Stromal cell of bone marrow (primary cell): ENCODE measurements at regions not wholly inside any gene's neighbourhood (a gene's known extent, or its start where the extent isn't known, plus 50 kb on each side); places are given as distances from the start of the nearest gene placed in this dataset.
"Not testable (repeated sequence)": the region's sequence is repeated elsewhere in the genome, so short reads cannot be mapped to it uniquely, and the experiment has no call there.

Experiments
- DNase-seq: peaks from one replicate; pipeline ENCODE4 v3.0.0-alpha.2; 2012; ENCODE audit warnings: low read depth

DNA sequence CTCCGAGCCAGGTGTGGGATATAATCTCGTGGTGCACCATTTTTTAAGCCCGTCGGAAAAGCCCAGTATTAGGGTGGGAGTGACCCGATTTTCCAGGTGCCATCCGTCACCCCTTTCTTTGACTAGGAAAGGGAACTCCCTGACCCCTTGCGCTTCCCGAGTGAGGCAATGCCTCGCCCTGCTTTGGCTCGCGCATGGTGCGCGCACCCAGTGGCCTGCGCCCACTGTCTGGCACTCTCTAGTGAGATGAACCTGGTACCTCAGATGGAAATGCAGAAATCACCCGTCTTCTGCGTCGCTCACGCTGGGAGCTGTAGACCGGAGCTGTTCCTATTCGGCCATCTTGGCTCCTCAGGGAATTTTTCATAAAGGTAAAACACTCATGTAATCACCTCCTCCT is 63.9 kb downstream of the RWDD3 start:
- DNase-seq, result not testable (repeated sequence)

DNA sequence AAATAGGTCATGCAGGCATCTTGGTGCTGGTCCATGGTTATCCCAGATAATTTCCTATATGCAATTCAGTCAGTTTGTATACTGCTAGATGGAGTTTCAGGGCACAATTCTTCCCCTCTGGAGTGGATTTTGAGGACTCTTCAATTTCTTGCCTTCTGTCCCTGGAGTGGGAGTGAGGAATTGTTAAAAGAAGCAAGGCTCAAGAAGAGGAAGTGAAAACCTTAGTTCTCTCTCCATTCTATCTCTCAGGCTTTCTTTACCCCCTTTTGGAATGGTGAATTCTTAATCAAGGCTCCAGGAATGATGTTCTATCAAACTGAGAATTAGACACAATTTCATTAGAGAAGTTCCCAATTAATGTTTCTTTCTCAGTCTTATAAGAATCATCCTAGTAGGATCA is 67.1 kb downstream of the RWDD3 start:
- no peak for DNase-seq

DNA sequence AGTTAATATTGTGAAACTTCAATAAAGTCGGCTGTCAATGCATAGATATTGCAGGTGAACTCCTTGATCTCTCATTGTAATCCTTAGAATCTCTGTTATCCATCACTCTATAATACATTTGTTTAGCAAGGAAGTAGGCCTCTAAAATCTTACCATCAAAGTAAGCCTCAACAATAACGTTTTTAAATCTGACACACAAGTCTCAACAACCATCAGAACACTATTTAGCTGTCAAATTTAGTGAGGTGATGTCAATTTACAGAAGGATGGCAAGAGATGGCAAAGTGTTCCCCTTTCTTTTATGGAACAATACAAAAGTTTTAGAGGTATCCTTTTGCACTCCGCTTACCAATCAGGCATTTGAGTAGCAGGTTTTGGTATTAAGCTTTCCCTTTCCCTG is 67.6 kb downstream of the RWDD3 start:
- DNase-seq, result no peak

DNA sequence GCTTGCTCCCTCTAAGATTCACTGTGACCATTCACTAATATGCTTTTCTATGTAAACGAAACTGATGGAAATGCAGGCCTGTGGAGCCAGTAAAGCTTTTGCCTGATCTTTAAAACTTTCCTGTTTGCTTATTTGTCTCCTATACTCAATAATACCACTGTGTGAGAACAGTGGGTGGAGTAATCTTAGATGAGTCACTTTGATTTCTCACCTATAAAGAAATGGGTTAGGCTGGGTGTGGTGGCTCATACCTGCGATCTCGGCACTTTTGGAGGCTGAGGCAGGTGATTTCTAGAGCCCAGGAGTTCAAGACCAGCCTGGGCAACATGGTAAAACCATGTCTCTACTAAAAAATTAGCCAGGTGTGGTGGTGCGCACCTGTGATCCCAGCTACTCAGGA is 70.8 kb downstream of the RWDD3 start:
- DNase-seq, result no peak

DNA sequence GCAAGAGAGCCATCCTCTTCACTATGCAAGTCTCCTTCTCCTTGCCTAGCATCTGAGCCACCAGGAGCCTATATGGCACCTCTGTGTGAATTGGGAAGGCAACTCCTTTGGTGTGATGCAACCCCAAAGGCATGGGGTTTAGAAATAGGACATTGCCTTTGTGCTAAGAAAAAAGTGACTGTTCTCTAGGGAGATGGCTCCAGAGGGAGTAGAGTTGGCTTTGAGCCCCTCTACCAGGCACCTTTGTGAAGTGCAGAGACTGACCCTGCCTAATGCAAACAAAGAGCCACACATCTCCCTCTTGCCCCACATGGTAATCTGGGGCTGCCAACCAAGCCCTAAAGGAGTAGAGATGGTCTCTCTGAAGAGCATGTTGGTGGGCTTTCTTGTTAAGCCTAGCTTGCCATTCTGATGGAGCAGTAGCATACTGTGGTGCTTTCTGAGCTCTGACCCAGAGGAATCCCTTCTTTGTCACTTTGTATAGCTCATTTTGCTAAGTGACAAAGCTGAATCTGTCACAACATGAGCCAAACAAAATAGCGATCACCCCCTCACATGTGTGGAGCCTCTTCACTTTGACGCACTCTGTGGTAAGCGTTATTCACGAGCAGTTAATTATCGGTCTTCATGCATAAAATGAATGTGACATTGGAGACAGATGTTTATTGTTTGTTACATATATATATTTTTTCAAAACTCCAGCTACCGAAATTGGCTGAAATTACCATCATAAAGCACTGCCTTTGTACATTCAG is 74.4 kb downstream of the RWDD3 start:
- no peak for DNase-seq

DNA sequence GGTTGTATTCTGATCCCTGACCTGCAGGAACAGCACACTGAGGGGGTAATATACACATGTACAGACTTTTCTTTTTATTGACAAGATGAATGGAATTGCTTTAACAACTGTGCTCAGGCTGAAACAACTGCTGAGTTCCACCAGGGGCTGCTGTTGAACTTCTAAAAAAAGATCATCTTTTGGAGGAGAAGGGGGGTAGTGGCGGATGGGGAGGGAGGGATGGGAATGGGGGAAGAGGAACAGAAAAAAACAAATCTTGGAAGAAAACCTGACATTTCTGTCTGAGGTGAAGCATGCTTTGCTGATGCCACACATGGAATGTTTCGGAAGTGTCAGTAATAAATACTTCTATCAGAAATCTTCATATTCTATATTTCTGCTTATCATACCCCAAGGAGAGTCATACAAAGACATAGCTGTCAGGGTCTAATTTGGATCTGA is 75.0 kb downstream of the RWDD3 start:
- DNase-seq, result peak; percentile 21

DNA sequence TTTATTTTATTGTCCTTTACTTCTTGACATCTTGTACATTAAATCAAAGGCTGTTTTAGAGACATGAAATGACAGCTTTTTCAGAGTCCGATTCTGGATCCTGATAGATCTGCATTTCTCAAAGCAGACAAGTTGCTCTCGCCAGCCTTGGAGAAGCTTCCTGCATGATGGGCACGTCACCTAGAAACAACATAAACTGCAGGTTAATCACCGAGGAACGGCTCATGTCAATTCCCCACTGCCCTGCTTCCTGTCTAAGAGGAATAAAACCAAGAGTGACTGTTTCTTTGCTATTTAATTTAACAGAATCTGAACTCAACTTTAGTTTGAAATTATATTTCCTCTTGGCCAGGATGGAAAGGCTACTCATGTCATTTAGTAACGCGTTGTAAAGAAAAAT is 77.0 kb downstream of the RWDD3 start:
- DNase-seq, result no peak

DNA sequence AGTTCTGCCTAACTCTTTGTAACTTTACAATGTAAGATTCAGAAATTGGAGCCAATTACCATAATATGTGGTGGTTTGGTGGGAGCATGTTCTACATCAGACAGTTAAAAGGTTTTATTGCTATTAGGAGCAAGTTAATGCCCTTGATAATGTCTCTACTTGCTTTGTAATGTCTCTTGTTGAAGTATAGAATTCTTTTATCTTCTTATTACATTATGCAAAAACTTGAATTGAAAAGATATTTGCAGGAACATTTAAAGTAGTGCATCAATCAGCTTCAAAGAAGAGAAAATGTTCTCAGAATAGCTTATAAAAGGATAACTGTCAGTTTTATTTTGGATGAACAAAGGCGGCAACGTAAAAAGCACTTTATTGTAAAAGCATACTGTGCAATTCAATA is 77.8 kb downstream of the RWDD3 start:
- DNase-seq, result no peak

DNA sequence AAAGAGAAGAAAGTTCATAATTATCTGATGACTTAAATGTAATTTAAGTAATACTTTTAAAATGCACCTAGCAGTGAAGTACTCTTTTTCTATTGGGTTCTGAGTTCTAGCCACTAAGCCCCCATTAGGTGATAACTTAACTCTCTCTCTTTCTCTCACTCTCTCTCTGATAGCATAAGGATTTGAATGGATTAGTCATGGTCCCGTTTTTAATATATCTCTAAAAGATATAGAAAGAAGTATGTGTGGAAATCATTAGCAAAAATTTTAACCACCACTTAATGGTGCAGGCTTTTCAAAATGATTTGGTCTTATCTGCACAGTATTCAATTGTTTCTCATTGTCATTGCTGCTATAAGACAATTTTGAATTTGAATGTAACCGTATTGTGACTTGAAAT is 78.2 kb downstream of the RWDD3 start:
- no peak for DNase-seq

DNA sequence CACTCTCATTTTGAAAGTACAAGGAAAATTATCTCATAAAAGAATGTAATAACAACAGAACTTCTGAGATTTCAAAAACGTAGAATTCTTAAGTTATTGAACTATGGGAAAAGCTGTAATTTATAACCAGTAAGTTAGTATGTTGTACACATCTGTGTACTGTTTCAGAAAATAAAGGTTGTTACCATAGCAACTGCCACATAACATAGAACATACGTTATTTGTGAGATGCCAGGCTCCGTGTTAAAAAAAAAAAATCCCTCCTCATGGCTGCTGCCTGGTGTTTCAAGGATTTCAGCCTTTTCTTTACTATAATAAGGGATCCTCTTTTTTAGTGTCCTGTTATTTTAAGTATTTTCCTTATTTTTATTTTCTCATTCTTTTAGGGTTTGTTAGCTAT is 79.5 kb downstream of the RWDD3 start:
- DNase-seq, result no peak

DNA sequence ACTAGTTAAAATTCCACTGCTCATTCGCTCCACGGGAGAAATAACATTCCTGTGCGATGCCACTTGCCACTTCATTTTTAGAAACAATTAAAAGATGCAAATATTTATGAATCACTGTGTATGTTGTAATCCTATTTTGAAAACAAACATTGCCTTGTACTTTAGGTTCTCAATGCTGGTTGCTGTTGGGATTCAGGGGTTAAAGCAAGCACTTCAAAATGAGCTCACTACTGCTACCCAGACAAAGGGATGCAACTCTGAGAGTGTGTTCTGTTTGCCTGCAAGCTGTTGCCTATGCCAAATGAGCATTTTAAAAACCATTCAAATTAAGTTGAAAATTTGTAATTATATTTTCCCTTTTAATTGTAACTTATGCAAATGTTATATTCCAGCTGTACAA is 87.5 kb downstream of the RWDD3 start:
- no peak for DNase-seq

DNA sequence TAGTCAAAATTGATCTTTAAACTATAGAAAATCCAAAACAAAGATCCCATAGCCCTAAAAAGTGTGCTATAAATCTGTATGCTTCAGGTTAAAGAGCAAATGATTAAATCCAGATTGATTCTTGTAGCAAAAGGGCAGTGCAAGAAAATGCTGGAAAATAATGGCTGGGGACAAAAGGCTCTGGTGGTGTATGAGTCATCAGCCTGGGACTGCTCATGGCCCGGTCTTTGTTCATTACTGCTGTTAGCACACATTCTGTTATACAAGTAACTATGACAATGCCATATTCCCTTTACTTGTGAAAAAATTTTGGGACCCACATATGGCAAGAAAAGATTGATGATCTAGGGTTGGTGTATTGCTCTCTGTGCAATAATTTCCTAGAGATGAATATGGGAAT is 89.1 kb downstream of the RWDD3 start:
- DNase-seq, result no peak

DNA sequence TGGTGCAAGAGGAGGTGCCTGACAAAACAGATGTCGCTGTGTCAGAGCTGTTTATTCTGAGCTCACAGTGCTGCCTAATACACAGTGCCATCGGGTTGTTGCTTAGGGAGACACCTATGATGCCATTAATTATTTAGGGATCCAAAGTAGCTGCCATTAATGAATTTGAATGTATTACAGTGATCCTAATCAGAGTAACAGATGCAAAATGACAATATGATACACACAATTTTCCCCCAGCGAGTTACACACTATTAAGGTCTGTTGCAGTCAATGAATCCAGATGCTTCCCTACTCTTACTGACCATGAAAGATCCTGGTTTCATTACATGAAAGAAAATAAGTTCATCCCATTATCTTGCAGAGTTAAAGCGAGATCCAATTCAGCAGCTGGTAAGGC is 91.3 kb downstream of the RWDD3 start:
- DNase-seq, result no peak

DNA sequence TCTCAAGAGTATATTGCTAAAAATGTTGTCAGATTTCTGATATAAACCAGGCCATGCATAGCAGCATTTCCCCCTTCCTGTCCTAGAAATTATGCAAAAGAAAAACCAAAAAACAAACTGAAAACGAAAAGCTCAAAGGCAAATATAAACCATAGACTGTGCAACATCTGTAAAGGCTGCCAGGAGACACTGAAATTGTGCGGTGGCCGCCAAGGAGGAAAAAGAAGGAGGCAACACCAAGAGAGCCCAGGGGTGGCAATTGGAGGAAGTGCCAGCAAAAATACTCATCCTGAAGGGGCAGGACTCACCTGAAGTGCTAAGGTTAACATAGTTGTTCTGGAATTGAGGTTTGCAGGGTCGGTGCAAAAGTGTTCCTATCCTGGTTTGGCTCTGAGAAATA is 92.0 kb downstream of the RWDD3 start:
- DNase-seq, result no peak

DNA sequence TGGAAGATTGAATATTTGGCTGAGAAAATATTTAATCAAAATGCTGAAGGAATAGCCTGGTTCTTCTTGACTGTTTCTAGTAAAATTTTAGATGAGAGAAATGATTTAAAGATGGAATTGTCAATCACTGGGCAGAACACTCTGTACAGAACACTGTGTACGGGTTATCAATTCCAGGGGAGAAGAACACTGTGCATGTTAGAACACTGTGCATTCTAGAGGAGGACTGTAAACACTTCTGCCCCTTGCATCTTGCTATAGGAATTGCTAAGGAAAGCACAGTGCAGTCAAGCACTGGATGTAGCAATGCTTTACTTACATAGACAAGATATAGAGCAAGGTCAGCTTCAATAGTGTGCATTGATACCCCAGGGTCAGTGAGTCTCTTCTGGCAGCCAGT is 98.7 kb downstream of the RWDD3 start:
- no peak for DNase-seq

DNA sequence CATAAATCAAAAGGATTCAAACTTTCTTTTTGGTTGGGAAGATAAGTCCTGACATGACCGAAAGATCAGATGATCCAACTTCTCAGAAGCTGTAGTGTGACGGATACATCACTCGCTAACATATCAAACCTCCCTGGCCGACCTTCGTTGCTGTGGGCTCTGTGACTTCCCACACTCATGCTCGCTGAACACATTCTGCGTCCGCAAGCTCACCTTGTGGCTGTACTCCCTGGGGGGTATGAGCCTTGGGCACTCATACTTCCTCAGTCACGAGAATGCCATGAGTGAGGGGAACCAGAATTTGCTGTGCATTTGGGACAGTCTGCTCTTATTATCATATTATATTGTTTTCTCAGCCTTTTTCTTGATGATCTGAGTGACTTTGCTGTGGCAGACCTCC is 105.4 kb downstream of the RWDD3 start:
- DNase-seq, result no peak

DNA sequence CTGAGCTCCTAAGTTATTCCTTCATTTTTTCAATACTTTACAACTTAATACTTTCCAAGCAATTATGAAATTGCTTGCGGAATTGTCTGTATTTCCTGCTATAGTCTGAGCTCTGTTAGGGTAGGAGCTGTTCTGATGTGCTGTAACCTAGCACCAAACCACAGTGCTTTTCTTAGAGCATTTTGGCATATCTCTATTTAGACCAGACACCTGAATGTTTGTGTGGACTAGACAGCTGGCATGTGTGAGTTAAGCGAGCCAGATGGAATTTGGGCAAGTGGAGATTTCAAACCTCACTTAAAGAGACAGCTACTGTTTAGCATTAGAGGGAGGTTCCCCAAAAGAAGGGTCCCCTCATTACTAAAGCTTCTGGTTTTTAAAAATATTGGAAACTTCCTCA is 106.1 kb downstream of the RWDD3 start:
- DNase-seq, result no peak

DNA sequence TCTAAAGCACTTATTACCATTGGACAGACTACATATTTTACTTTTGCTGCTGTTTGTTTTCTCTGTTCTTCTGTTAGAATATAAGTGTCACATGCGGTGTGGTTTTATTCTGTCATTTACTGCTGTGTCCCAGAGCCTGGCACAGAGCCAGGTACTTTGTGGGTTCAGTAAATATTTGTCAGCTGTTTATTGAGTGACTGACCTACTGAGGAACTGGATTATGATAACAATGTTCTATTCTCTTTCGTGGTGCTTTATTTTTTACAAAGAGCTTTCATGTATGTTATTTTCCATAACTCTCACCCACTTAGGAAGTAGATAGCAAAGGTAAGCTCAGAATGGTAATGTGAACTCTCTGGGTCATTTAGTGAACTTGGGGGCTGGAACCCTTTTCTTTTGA is 118.8 kb downstream of the RWDD3 start:
- DNase-seq, result no peak

DNA sequence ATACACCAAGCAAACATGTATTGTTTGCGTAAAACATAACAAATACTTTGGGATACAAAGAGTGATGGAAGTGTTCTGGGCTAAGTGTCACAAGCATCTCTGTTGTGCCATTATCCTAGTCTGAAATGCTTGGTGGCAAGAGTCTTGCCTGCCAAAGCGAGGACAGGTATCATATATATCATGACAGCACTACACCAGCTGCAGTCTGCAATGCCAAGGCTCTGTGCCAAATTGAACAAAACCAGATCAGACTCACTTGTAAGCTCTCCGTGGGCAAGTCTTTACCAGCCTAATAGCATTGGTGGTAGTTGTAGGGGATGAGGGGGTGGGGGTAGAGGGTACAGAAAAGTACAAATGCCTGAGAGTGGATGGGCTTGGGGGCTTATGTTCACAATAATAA is 119.2 kb downstream of the RWDD3 start:
- no peak for DNase-seq

DNA sequence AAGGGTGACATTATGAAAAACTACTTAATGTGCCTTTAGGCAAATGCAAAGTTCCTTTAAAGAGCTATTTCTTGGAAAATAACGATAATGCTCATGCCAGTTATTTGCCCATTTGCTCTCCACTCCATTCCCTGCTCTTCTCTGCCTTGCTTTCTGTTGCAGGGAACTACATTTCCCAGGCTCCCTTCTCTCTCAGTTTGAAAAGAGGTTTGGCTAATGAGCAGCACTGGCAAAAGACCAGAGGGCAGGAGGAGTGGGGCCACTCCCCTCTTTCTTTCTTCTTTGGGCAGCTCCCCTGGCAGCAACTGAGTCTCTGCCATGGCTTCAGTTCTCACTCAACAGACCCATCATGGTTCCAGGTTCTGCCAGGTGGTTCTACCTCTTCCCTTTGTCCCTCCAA is 130.5 kb downstream of the RWDD3 start:
- no peak for DNase-seq

DNA sequence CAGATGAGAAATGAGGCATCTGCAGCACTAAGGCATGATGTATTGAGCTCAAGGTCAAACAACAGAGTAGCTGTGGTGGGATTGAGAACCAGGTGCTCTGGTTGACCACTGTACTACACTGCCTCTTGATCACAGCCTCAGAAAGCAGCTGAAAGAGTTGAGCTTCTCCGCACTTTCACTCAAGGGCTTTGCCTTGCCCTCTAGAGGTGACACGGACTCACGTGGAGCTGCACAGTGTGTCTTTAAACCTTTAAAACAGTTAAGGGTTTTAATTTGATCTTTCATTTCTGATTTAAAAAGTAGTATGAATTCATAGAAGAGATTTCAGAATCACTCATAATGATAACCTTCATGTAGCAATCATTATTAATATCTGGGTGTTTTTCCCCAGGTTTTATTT is 132.5 kb downstream of the RWDD3 start:
- DNase-seq, result no peak

DNA sequence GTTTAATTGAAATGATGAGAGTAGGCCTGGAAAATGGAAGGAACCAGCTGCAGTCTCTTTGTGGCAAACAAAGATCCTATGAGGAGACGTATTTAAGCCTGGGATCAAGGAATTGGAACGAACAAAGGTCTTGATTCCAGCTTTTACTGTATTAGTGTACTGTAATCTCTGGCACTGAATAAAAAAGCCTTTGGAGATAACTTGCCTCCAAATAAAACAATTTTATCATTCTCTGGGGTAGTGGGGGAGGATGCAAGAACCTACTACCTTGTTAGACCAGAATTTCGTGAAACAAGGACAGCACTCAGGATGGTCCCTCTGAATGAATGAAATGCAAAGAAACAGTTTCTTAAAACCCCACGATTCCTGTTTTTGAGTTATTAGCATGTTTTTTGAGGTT is 134.2 kb downstream of the RWDD3 start:
- DNase-seq, result no peak

DNA sequence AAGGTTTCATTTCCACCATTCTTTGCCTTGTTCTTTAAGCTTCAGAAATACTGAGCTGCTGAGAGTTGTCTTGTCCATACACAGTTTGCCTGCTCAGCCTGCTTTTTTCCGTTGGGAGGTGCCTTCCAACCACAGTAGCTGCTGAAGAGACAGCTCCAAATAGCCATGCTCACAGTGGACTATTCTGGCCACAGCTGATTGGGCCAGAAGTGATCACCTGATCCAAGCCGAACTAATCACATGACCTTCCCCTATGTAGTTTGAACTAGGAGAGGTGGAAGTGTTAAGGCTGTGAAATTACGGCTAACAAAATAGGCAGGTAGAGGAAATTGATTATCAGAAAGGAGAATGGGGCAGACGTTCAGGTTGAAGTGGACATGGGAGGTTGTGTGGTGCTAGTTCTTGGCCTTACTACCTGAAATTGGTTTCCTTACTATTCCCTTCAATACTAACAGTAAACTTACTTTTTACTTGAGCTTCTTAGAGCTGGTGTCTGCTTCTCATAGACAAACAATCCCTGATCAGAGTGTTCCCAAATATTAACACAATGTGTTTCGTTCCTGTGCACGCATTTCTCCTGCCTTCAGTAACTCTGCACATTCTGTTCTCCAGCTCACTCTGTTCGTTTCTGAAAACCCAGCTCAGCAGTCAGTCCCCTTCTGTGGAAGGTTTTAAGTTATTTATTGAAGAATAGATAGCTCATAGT is 136.1 kb downstream of the RWDD3 start:
- DNase-seq, result no peak
